ENCODE measurements at regions not wholly inside any gene's neighbourhood (a gene's known extent, or its start where the extent isn't known, plus 50 kb on each side); places are given as distances from the start of the nearest gene placed in this dataset.

- TF ChIP-seq, protein P1, sequence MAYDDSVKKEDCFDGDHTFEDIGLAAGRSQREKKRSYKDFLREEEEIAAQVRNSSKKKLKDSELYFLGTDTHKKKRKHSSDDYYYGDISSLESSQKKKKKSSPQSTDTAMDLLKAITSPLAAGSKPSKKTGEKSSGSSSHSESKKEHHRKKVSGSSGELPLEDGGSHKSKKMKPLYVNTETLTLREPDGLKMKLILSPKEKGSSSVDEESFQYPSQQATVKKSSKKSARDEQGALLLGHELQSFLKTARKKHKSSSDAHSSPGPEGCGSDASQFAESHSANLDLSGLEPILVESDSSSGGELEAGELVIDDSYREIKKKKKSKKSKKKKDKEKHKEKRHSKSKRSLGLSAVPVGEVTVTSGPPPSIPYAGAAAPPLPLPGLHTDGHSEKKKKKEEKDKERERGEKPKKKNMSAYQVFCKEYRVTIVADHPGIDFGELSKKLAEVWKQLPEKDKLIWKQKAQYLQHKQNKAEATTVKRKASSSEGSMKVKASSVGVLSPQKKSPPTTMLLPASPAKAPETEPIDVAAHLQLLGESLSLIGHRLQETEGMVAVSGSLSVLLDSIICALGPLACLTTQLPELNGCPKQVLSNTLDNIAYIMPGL (CRISPR knock-in tag; IDR thresholded peaks at IDR 0.05): no peak
- TF ChIP-seq, protein P2, sequence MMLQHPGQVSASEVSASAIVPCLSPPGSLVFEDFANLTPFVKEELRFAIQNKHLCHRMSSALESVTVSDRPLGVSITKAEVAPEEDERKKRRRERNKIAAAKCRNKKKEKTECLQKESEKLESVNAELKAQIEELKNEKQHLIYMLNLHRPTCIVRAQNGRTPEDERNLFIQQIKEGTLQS (CRISPR knock-in tag; conservative IDR thresholded peaks at IDR 0.05): no peak
- TF ChIP-seq E2F5 (CRISPR knock-in tag; IDR thresholded peaks at IDR 0.05) (no peak), TCF7 (CRISPR knock-in tag; IDR thresholded peaks at IDR 0.05; ENCODE audit: low read depth) (no peak), SP1 (CRISPR knock-in tag; conservative IDR thresholded peaks at IDR 0.05) (no peak), CREB1 (CRISPR knock-in tag; IDR thresholded peaks at IDR 0.05) (no peak), MYBL2 (CRISPR knock-in tag; IDR thresholded peaks at IDR 0.05) (no peak), NFYB (CRISPR knock-in tag; conservative IDR thresholded peaks at IDR 0.05; ENCODE audit: low read depth) (no peak)
- TF ChIP-seq, protein P3, sequence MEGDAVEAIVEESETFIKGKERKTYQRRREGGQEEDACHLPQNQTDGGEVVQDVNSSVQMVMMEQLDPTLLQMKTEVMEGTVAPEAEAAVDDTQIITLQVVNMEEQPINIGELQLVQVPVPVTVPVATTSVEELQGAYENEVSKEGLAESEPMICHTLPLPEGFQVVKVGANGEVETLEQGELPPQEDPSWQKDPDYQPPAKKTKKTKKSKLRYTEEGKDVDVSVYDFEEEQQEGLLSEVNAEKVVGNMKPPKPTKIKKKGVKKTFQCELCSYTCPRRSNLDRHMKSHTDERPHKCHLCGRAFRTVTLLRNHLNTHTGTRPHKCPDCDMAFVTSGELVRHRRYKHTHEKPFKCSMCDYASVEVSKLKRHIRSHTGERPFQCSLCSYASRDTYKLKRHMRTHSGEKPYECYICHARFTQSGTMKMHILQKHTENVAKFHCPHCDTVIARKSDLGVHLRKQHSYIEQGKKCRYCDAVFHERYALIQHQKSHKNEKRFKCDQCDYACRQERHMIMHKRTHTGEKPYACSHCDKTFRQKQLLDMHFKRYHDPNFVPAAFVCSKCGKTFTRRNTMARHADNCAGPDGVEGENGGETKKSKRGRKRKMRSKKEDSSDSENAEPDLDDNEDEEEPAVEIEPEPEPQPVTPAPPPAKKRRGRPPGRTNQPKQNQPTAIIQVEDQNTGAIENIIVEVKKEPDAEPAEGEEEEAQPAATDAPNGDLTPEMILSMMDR (IDR thresholded peaks at IDR 0.05): no peak
- TF ChIP-seq, protein P4, sequence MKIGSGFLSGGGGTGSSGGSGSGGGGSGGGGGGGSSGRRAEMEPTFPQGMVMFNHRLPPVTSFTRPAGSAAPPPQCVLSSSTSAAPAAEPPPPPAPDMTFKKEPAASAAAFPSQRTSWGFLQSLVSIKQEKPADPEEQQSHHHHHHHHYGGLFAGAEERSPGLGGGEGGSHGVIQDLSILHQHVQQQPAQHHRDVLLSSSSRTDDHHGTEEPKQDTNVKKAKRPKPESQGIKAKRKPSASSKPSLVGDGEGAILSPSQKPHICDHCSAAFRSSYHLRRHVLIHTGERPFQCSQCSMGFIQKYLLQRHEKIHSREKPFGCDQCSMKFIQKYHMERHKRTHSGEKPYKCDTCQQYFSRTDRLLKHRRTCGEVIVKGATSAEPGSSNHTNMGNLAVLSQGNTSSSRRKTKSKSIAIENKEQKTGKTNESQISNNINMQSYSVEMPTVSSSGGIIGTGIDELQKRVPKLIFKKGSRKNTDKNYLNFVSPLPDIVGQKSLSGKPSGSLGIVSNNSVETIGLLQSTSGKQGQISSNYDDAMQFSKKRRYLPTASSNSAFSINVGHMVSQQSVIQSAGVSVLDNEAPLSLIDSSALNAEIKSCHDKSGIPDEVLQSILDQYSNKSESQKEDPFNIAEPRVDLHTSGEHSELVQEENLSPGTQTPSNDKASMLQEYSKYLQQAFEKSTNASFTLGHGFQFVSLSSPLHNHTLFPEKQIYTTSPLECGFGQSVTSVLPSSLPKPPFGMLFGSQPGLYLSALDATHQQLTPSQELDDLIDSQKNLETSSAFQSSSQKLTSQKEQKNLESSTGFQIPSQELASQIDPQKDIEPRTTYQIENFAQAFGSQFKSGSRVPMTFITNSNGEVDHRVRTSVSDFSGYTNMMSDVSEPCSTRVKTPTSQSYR (CRISPR knock-in tag; IDR thresholded peaks at IDR 0.05): no peak
- TF ChIP-seq, protein P5, sequence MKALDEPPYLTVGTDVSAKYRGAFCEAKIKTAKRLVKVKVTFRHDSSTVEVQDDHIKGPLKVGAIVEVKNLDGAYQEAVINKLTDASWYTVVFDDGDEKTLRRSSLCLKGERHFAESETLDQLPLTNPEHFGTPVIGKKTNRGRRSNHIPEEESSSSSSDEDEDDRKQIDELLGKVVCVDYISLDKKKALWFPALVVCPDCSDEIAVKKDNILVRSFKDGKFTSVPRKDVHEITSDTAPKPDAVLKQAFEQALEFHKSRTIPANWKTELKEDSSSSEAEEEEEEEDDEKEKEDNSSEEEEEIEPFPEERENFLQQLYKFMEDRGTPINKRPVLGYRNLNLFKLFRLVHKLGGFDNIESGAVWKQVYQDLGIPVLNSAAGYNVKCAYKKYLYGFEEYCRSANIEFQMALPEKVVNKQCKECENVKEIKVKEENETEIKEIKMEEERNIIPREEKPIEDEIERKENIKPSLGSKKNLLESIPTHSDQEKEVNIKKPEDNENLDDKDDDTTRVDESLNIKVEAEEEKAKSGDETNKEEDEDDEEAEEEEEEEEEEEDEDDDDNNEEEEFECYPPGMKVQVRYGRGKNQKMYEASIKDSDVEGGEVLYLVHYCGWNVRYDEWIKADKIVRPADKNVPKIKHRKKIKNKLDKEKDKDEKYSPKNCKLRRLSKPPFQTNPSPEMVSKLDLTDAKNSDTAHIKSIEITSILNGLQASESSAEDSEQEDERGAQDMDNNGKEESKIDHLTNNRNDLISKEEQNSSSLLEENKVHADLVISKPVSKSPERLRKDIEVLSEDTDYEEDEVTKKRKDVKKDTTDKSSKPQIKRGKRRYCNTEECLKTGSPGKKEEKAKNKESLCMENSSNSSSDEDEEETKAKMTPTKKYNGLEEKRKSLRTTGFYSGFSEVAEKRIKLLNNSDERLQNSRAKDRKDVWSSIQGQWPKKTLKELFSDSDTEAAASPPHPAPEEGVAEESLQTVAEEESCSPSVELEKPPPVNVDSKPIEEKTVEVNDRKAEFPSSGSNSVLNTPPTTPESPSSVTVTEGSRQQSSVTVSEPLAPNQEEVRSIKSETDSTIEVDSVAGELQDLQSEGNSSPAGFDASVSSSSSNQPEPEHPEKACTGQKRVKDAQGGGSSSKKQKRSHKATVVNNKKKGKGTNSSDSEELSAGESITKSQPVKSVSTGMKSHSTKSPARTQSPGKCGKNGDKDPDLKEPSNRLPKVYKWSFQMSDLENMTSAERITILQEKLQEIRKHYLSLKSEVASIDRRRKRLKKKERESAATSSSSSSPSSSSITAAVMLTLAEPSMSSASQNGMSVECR (CRISPR knock-in tag; IDR thresholded peaks at IDR 0.05; ENCODE audit: borderline replicate concordance): no peak
- TF ChIP-seq, protein P6, sequence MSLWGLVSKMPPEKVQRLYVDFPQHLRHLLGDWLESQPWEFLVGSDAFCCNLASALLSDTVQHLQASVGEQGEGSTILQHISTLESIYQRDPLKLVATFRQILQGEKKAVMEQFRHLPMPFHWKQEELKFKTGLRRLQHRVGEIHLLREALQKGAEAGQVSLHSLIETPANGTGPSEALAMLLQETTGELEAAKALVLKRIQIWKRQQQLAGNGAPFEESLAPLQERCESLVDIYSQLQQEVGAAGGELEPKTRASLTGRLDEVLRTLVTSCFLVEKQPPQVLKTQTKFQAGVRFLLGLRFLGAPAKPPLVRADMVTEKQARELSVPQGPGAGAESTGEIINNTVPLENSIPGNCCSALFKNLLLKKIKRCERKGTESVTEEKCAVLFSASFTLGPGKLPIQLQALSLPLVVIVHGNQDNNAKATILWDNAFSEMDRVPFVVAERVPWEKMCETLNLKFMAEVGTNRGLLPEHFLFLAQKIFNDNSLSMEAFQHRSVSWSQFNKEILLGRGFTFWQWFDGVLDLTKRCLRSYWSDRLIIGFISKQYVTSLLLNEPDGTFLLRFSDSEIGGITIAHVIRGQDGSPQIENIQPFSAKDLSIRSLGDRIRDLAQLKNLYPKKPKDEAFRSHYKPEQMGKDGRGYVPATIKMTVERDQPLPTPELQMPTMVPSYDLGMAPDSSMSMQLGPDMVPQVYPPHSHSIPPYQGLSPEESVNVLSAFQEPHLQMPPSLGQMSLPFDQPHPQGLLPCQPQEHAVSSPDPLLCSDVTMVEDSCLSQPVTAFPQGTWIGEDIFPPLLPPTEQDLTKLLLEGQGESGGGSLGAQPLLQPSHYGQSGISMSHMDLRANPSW (CRISPR knock-in tag; conservative IDR thresholded peaks at IDR 0.05; ENCODE audit: low read depth): no peak
- TF ChIP-seq, protein P7, sequence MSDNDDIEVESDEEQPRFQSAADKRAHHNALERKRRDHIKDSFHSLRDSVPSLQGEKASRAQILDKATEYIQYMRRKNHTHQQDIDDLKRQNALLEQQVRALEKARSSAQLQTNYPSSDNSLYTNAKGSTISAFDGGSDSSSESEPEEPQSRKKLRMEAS (CRISPR knock-in tag; IDR thresholded peaks at IDR 0.05): no peak
These were observed 434.2 kb upstream of the RGMB start for GRCh38 chr5:98339141-98339848.

Data from WTC11 (cell line).